Thyroid gland (tissue), 4 donors: ENCODE measurements at regions not wholly inside any gene's neighbourhood (a gene's known extent, or its start where the extent isn't known, plus 50 kb on each side); places are given as distances from the start of the nearest gene placed in this dataset.

ENCODE experiments used
- POLR2A ChIP-seq, 2 donors: fragments of 450-650 bp; IDR thresholded peaks; one replicate each; pipeline ENCODE4 v1.6.1; 2017; ENCODE audit warnings: antibody characterized with exemption in 2 of 2, mild to moderate bottlenecking in 2 of 2, moderate library complexity in 1 of 2
- TF ChIP-seq, protein P1 (sequence below), 6 experiments: fragments of 200-600 bp in 3 of 6; fragments of 450-650 bp in 3 of 6; sonication (generic) in 3 of 6; IDR thresholded peaks; one replicate each; pipeline ENCODE4 v1.5.1; 2016 to 2019; ENCODE audit warnings: antibody characterized with exemption in 6 of 6, mild to moderate bottlenecking in 2 of 6, inconsistent platforms in 1 of 6, moderate library complexity in 1 of 6

- no peak for TF ChIP-seq POLR2A (IDR thresholded peaks at IDR 0.05)
- TF ChIP-seq, protein P1, sequence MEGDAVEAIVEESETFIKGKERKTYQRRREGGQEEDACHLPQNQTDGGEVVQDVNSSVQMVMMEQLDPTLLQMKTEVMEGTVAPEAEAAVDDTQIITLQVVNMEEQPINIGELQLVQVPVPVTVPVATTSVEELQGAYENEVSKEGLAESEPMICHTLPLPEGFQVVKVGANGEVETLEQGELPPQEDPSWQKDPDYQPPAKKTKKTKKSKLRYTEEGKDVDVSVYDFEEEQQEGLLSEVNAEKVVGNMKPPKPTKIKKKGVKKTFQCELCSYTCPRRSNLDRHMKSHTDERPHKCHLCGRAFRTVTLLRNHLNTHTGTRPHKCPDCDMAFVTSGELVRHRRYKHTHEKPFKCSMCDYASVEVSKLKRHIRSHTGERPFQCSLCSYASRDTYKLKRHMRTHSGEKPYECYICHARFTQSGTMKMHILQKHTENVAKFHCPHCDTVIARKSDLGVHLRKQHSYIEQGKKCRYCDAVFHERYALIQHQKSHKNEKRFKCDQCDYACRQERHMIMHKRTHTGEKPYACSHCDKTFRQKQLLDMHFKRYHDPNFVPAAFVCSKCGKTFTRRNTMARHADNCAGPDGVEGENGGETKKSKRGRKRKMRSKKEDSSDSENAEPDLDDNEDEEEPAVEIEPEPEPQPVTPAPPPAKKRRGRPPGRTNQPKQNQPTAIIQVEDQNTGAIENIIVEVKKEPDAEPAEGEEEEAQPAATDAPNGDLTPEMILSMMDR (IDR thresholded peaks at IDR 0.05) = no peak
Measured at GRCh38 chr1:56028244-56028643, 551.1 kb downstream of the PLPP3 start.
